NCI-H1694 (cell line): ENCODE measurements at regions not wholly inside any gene's neighbourhood (a gene's known extent, or its start where the extent isn't known, plus 50 kb on each side); places are given as distances from the start of the nearest gene placed in this dataset.

Experiments
- DNase-seq: peaks from one replicate; lab custom pipeline; 2025; lab: John Stamatoyannopoulos, UW

DNA sequence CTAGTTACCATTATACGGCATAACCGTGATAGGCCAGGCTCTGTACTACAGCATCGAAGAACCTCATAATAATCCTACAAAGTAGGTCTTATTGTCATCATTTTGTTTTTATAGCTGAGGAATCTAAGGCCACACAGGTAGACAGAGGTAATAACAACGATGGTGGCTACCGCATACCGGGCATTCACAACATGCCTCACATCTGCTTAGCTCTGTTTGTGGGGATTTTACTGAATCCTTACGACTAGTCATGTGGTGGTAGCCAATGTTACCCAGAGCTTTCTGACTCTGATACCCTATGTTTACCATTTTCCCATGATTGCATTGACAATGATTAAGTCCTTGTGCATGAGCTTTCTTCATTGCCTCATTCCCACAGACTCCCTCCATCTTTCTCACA lies 269.4 kb downstream of the TCF7L2 start:
- no peak for DNase-seq

DNA sequence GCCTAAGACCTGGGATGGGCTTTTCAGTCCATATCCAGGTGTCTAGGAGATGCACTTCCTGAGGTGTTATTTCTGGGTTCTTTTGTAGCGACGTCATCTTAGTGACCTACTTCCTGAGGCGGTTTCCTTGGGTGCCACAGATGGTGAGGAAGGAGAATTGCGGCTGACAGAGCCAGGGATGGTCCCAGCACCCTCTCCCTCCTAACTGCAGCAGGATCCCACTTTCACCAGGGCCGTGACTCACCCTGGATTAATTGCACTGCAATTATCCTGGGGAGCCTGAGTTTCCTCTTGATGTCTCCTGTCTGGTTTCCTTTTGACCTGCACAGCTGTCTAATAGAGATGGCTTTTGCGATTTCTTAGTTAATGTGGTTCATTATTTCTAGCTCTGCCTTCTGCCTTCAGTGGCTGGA lies 271.7 kb downstream of the TCF7L2 start:
- DNase-seq, result no peak

DNA sequence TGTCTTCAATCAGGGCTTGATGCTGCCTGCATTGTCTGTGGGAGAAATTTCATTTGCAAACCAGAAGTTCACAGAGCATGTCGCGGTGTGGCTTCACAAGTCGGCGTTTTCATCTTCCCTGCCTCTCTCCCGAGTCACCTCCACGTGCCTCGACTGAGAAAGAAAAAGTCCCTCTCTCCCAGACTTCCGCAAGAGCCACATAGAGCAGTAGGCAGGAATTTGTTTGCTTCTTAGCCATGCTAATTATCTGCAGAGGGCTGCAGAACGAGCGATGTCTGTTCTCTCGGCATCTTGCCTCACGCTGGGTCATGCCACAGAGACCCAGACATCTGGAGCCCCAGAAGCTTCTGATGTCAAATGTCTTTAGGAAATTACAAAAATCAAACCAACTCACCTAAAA lies 272.2 kb downstream of the TCF7L2 start:
- DNase-seq, result no peak

DNA sequence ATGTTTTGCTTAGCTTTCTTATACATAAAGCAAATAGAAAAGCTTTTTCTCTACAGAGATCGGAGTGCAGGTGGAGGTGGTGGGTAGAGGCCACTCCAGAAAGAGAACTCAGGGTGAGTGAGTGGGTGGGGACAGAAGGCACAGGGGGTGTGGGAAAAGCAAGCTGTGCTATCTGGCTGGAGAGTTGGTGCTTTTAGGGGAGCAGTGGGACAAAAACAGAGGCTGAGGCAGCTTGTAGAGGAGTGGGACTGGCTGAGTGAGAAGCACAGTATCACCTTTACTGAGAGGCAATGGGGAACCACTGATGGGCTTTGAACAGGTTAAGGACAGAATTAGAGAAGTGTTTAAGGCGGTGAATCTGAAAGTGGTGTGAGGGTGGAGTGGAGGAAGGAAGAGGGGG lies 275.3 kb downstream of the TCF7L2 start:
- DNase-seq, result no peak

DNA sequence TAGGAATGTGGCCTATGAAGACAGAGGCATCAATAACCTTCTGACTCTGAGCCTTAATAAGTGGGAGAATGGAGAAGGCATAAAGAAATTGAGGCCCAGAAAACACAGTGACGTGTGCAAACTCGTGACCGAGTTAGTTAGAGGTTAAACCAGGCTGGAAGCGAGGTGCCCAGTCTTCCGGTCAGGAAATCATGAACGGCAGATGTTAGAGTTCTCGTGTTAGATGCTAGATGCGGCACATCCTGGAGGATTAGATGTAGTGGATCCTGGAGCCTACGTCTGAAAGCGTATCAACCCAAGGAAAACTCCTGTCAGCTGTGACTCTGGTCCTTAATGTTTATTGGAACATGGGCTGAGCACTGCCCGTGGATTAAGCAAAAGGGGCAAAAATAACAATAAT lies 275.9 kb downstream of the TCF7L2 start:
- DNase-seq, result no peak

DNA sequence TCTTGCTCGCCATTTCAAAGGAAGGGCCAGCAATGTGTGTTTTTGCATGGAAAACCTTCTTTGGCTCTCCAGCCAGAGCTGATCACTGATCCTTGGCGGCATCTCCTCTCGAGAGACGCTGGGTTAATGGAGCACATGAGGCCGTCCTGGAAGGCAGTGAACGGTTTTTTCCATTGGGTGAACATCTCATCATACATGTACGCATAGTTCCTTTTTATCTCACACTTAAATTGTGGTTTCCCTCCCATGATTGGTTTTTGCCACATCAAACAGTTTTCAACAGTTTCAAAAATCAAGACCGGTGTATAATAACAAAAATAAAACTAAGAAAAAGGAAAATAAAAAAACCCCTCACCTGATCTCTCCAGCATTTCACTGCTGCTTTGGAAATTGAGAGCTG lies 276.4 kb downstream of the TCF7L2 start:
- no peak for DNase-seq

DNA sequence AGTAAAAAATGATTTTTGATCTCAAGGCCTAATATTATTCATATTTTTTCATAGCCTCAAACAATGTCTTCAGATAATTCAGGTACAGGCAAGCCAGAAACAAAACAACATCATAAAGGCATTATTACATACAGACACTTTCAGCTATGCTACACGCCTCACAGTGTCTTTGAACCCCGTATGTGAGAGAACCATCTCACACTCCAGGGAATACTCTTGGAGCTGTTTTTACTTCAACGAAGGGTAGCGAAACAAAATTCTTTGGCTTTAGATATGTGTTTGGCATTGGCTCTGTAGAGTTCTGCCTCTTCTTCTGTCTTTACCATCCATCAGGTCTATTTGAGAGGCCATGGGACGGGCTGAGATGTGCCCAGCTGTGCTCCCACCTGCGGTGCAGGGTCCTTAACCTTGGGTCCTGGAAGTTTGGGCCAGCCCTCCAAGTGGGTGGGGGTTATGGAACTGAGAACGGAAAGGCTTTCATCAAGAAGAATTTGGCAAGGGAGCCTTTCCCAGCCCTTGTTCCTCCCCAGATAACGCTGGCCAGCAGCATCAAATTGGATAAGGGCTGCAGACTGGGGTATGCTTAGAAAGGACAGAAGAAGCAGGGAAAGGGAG lies 276.9 kb downstream of the TCF7L2 start:
- DNase-seq, result no peak

DNA sequence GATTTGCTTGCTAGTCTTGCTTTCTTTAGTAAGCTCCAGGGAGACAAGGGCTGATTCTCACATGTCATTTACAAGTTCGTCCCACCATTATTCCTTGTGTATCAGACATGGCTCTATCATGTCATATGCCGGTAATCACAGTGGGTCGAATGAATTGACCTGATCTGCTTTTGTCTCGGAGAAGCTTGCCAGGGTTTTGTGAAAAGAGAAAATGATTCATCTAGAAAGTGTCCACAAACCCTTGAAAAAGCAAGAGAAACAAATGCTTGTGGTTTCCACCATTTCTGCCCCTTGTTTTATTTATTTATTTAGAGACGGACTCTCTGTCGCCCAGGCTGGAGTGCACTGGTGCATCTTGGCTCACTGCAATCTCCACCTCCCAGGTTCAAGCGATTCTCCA lies 278.5 kb downstream of the TCF7L2 start:
- no peak for DNase-seq

DNA sequence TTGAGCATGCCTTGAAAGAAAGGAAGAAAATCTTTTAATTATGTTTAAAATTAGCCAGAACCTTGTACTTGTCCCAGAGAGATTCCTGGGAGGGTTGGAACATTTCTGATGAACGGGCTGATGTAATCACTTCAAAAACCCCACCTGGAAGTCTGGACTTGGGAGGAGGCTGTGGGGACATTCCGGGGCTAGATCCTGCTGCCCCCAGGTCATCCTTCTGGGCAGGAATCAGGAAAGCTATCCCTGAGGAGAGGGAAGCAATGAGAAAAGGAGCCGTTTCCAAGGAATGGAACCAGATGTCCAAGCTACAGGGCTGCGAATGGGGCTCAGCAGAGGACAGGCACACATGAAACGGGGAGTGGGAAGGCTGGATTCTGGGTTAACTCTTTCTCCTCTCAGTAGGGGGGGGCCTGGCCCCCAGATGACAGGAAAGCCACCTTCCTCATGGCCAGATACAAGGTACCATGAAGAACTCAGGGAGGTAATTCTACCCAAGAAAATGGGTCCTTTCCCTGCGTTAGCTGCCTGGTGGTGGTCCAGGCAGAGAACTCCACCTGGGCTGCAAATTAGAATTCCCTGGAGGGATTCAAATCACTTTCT lies 280.1 kb downstream of the TCF7L2 start:
- no peak for DNase-seq

DNA sequence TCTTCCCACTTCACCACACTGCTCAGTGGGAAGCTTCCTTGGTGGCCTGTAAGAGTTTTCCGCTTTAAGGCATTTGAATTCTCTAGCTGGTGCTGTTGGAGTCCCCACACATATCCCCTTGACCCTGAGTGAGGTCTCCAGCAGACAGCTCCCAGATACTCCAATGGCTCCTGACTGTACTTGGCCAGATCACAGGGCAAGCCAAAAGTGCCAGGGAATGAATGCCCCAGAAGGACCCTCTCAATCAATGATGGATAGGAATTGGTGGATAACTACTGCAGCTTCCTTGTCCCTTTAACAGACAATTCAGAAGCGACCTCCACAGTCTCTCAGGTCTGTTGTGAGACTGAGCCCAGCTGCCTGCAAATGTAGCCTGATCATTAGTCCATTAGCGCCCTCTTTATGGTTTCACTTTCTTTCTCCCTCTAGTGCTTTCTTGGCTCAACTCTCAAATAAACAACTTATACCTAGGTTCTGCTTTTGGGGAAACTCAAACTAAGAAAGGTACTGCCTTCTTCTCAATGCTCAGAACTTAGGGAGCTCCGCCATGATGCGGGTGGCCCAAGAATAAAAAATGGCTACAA lies 283.0 kb downstream of the TCF7L2 start:
- DNase-seq, result no peak

DNA sequence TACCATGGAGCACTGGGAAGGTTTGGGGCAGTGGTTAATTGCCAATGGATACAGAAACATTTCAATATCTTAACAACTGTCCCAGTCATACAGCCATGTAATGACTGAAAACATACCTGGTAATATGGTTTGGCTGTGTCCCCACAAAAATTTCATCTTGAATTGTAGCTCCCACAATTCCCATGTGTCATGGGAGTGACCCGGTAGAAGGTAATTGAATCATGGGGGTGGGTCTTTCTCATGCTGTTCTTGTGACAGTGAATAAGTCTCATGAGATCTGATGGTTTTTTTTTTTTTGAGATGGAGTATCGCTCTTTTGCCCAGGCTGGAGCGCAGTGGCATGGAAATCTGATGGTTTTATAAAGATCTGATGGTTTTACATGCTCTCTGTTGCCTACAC lies 284.4 kb downstream of the TCF7L2 start:
- DNase-seq, result no peak

DNA sequence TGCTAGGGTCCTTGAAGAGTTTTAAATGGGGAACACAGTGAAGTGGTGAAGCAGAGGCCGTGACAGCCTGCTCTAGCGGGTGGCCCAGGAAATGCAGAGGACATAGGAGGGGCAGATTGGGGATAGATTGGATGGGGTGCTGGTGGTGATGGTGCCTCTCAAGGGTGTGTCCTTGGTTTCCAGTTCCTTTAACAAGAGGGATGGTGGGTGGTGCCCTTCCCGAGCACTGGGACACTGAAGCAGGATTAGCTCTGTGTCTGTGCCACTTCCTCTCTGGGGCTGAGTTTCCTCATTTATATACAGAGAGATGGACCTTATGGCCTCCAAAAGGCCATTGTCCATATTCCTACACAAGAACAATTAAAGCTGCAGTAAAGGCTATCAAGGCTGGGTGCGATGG lies 285.5 kb downstream of the TCF7L2 start:
- DNase-seq, result no peak

DNA sequence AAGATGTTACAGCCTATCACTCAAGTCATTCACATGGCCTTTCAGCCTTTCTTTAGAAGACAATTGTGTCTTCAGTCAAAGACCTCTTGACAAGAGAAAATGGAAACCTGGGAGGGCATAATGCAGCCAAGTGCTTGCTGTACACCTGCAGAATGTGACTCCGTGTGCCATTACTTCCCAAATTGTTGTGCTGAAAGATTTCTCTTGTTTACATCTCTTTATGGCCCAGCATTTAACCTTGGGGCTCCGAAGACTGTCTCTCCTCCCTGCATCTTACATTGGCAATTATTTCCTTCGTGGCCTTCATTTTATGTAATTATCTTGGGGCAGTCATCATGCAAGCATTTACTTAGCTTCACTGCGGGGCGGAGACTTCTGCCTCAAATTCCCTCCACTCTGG lies 287.0 kb downstream of the TCF7L2 start:
- no peak for DNase-seq

DNA sequence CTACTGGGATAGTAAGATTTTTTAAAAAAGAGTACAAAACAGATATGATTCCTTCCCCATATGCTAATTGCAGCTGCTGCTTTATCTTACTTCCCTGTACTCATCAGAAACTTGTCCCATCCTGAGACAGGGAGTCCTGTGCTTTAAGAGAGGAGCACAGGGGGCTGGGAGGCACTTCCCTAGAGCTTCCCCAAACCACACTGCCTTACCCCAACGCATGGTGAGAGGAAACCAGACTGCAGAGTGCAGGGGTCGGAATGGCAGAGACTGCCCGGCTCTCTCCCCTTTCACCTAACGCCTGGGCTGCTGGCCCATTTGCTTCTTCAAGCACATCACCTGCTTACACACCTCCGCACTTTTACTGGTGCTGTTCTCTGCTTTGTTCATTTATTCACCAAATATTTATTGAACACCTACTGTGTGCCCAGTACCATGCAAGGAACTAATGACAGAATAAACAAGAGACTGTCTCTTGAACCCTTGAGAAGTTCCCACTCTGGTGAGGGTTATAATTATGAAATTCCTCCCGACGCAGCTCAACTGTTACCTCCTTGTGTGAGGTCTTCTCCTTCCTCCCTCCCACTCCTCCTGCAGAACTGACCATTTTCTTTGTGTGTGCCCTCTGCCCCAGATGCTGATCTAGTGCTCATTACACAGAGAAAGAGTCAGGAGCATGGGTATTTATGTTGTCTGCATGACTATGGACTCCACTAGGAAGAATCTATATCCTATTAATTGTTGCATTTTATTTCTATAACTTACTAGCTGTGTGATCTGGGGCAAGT lies 289.7 kb downstream of the TCF7L2 start:
- no peak for DNase-seq

DNA sequence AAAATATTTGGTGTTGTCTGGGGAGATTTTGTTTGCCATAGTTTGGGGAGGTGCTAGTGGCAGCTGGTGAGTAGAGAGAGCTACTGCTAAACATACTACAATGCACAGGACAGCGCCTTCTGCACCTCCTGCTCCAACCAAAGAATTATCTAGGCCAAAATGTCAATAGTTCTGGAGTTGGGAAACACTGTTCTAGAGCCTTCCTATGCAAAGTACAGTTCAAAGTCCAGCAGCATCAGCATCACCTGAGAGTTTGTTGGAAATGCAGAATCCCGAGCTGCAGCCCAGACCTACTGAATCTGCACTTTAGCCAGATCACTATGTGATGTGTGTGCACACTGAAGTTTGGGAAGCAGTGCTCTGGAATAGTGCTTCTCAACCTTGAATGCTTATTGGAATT lies 290.7 kb downstream of the TCF7L2 start:
- no peak for DNase-seq

DNA sequence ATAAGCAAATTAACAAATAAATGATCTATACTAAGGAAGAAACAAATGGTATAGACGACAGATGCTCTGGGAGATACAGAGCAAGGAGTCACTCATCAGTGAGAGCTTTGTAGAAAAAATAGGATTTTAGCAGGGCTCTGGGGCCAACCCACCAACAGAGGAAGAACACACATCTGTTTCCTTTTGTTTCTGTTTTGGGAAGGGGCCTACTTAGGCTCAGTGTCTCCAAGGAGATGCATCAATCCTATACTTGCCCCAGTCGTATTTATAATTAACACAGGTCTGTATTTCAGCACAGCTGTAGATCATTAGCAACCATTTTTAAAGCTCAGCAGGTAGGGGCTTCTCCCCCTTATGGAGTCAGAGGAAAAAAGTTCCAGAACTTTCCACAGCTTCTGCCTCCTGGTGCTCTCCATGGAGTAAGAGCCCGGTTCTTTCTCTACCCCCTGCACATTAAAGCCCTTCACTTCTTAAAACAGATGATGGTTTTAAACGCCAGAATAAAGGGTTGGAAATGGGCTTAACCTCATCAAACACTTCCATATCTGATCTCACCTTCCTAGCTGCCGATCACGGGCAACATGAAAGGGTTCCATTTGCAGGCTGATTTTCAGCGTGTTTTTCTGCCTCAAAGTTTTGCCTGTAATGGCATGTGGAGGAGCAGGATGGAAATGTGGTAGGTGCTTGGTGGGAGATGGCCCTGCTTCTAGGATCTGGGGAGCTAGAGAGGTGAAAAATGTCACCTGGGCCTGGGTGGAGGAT lies 291.7 kb downstream of the TCF7L2 start:
- no peak for DNase-seq

DNA sequence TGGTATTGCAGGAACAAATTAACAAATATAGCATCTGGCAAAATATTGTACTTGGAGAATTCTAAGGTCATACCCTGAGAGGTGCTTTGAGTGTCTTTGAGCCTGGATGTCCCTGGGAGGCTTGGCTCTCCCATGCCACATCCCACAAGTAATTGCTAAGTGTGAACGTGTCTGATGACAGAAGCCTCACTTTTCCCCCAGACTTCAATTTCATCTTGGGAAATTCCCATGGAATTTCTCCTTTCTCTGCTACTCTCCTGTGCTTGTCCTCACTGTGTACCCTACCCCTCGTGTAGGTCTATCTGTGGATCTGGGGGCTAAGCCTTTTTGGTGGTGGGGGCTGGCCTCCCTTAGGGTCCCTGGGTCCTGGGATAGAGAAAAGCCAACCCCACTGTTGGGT lies 293.3 kb downstream of the TCF7L2 start:
- no peak for DNase-seq

DNA sequence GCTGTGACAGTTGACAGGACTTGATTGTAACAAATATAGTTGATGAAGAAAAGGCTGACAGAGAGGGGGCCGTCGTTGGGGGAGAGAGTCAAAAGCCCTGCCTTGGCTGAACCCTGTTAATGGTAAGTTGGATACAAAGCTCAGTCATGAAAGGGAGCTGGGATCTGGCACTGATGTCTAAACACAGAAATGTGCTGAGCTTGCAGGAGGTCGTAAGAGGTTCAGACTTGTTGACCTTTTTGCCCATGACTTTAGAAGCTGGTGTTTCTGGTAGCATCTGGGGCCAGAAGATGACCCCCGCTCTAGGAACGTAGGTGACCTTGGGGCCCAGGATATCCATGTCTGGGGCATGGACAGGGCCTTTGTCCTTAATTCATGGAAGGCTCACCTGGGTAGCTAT lies 294.7 kb downstream of the TCF7L2 start:
- no peak for DNase-seq

DNA sequence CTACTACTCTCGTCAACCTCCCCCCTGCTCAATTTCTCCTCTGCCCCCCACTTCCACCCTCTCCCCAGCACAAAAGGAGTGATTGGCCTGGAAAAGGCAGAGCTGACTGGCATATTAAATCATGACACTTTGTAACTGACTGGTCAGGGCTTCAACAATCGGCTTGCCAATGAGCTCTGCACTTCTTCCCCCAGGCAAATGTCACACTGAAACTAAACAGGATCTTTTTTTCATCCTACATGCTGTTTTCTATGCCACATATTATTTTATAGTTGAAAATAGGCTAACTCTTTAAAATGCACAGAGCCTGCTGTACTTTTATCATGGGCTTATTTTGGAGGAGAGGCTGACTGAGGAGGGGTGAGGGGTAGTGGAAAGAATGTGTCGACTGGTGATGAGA lies 295.2 kb downstream of the TCF7L2 start:
- DNase-seq, result no peak

DNA sequence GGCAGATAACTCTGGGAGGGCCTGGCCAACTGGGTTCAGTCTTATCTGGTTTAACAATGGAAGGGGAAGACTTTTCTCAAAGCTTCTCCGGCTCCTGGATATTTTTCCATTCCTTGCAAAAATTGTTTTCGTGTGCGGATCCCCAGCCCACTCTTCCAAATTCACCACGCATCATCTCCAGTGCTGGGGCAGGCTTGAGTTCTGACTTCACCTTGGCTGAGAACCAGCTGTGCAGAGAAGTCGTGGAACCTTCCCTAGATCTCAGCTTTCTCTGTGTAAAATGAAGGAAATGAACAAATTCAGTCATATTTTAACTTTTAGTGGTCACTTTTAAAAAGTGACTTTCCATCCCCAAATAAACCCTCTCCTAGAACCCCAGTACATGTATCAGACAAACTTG lies 297.0 kb downstream of the TCF7L2 start:
- DNase-seq, result no peak

DNA sequence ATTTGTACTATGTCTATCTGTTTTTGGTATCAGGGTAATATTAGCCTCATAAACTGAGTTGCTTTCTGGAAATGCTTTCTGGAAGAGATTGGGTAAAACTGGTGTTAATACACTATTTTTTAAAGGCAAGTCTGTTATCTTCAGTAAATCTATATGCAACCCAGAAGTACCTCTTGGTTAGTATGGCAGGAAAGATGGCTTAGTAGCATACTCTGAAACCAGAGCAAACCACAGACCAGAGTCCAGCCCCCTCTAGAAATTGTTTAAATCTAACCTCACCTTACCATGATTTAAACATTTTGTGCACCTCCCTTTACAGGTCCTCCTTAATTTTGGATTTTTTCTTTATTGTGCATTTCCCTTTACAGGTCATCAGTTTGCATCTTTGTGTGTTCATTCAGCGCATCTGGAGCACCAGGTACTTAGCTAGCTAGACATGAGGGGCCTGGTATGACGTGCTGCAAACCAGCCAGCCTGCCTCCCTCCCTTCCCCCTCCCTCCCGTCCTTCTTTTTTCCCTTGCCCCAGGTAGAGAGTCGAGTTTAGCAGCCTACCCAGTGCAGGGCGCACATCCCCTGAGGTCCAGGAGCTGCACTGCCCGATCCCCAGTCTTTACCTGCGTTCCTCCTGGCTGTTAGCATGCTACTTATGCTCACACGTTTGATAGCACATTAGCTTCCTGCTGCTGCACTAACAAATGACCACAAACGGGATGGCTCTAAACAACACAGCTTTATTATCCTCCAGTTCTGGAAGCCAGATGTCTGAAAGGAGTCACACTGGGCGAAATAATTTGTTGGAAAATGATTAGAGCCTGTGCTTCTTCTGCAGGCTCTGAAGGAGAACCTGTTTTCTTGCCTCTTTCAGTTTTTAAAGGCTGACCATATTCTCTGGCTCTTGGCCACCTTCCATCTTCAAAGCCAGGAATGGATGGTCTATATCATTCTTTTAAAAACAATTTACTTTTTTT lies 299.9 kb upstream of the HABP2 start:
- DNase-seq, result no peak
